ENCODE measurements at regions not wholly inside any gene's neighbourhood (a gene's known extent, or its start where the extent isn't known, plus 50 kb on each side); places are given as distances from the start of the nearest gene placed in this dataset.

DNA sequence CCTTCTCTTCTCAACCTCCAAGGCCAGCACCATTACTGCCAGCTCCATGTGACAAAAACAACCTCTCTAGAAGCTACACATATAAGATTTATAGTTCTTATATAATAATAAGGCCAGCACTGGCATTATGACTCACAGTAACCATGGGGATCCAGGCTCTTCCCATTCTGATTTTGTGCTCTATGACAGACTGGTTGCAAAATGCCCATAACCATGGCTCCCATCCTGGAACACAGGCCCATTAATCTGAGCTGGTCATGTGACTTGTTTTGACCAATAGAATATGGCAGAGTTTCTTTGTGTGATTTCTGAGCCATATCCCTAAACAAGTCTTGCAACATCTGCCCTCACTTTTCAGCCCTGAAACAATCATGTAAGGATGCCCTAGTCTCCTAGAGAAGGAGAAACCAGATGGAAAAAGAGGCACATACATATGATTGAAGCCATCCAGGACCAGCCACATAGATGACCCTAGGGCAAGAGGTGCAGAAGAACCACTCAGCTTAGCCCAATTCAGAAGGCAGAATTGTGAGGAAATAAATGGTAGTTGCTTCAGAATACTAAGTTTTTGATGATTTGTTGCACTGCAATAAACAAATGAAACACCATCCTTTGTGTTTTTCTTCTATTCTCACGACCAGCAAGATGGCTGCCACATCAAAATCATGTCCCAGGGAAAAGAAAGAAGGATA lies 173.9 kb downstream of the SUCLG1 start:
- H3K36me3 ChIP-seq (replicated peaks; ENCODE audit: insufficient read depth, low read length) = no peaks in the 10 kb centered on the region
- no peak overlapping the region for H3K4me2 ChIP-seq (ENCODE audit: low read depth, low read length)
- no peak overlapping the region for H3K9ac ChIP-seq (ENCODE audit: low read length)
- H3K79me2 ChIP-seq (ENCODE audit: low read length) = no peaks in the 10 kb centered on the region
- no peaks in the 10 kb centered on the region for H3K9me3 ChIP-seq (replicated peaks; ENCODE audit: insufficient read depth, low read length)
- no peaks in the 10 kb centered on the region for H3K9me2 ChIP-seq (replicated peaks; ENCODE audit: insufficient read depth, low read length)
- no peak for DNase-seq
- no peak overlapping the region for H2AFZ ChIP-seq (ENCODE audit: low read length)
- H3F3A ChIP-seq (ENCODE audit: insufficient read depth, low read length) = no peaks in the 10 kb centered on the region
- H4K20me1 ChIP-seq (ENCODE audit: insufficient read depth, low read length) = no peaks in the 10 kb centered on the region
- H3K4me1 ChIP-seq (ENCODE audit: low read length) = no peaks in the 10 kb centered on the region
- no peak overlapping the region for H3K4me3 ChIP-seq (ENCODE audit: low read length)
- H3K27me3 ChIP-seq (replicated peaks; ENCODE audit: insufficient read depth, low read length) = no peaks in the 10 kb centered on the region
- TF ChIP-seq EZH2phosphoT487 (IDR thresholded peaks at IDR 0.05; ENCODE audit: low read length) (no peak), EZH2 (optimal IDR thresholded peaks at IDR 0.05; ENCODE audit: low read depth, low read length) (no peak)
- TF ChIP-seq, protein P1, sequence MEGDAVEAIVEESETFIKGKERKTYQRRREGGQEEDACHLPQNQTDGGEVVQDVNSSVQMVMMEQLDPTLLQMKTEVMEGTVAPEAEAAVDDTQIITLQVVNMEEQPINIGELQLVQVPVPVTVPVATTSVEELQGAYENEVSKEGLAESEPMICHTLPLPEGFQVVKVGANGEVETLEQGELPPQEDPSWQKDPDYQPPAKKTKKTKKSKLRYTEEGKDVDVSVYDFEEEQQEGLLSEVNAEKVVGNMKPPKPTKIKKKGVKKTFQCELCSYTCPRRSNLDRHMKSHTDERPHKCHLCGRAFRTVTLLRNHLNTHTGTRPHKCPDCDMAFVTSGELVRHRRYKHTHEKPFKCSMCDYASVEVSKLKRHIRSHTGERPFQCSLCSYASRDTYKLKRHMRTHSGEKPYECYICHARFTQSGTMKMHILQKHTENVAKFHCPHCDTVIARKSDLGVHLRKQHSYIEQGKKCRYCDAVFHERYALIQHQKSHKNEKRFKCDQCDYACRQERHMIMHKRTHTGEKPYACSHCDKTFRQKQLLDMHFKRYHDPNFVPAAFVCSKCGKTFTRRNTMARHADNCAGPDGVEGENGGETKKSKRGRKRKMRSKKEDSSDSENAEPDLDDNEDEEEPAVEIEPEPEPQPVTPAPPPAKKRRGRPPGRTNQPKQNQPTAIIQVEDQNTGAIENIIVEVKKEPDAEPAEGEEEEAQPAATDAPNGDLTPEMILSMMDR (IDR thresholded peaks at IDR 0.05; ENCODE audit: low read length) = no peak
- H3K27ac ChIP-seq (ENCODE audit: low read length) = no peak overlapping the region

DNA sequence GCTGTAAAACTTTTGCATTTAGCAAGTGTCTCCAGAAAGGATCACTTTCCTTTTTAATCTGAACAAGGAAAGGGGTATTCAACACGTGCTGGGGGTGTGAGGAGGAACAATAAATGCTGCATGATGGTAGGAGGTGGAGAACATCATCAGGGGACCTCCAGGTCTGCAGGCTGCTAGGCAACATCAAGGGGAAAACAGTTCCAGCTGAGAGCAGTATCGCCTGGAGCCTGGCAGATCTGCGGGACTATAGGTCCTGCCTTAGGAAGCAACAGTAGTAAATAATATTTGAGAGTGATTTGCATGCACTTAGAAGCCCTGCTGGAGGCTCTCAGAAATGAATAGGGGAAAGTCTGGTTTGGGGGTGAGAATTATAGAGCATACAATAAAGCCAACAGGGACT lies 175.6 kb downstream of the SUCLG1 start:
- Histone ChIP-seq H2AFZ (ENCODE audit: low read length) (no peak overlapping the region), H3K79me2 (ENCODE audit: low read length) (no peaks in the 10 kb centered on the region)

DNA sequence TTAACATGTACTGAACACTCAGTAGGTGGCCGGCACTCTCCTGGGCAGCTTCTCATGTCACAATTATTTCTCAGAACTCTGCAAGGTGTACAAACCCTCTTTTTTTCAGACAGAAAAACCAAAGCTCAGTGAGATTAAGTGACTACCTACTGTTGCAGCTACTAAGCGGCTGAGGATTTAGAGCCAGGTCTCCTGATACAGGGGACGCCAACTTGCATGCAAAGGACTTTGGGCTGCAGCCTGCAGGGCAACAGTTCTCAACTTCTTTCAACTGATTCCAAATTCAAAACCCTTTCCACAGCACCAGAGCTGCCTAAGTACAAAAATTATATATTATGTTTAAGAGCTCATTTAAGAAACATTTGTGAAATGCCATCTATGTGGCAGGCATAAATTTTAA lies 177.6 kb downstream of the SUCLG1 start:
- Histone ChIP-seq H3F3A (ENCODE audit: insufficient read depth, low read length) (no peaks in the 10 kb centered on the region), H3K9me3 (replicated peaks; ENCODE audit: insufficient read depth, low read length) (no peaks in the 10 kb centered on the region), H4K20me1 (ENCODE audit: insufficient read depth, low read length) (no peaks in the 10 kb centered on the region), H3K27ac (ENCODE audit: low read length) (no peak overlapping the region), H3K4me3 (ENCODE audit: low read length) (no peak overlapping the region), H3K9me2 (replicated peaks; ENCODE audit: insufficient read depth, low read length) (no peaks in the 10 kb centered on the region), H3K36me3 (replicated peaks; ENCODE audit: insufficient read depth, low read length) (no peaks in the 10 kb centered on the region), H3K4me2 (ENCODE audit: low read depth, low read length) (no peak overlapping the region), H3K27me3 (replicated peaks; ENCODE audit: insufficient read depth, low read length) (no peaks in the 10 kb centered on the region), H3K4me1 (ENCODE audit: low read length) (no peaks in the 10 kb centered on the region), H3K79me2 (ENCODE audit: low read length) (no peaks in the 10 kb centered on the region), H2AFZ (ENCODE audit: low read length) (no peak overlapping the region), H3K9ac (ENCODE audit: low read length) (no peak overlapping the region)
- TF ChIP-seq, protein P1 (IDR thresholded peaks at IDR 0.05; ENCODE audit: low read length) = no peak
- TF ChIP-seq EZH2phosphoT487 (IDR thresholded peaks at IDR 0.05; ENCODE audit: low read length) (no peak), EZH2 (optimal IDR thresholded peaks at IDR 0.05; ENCODE audit: low read depth, low read length) (no peak)
- DNase-seq = no peak

More for the DNA sequence above, 175.6 kb downstream of the SUCLG1 start:
- Histone ChIP-seq H3K36me3 (replicated peaks; ENCODE audit: insufficient read depth, low read length) (no peaks in the 10 kb centered on the region), H3F3A (ENCODE audit: insufficient read depth, low read length) (no peaks in the 10 kb centered on the region), H3K9ac (ENCODE audit: low read length) (no peak overlapping the region), H4K20me1 (ENCODE audit: insufficient read depth, low read length) (no peaks in the 10 kb centered on the region), H3K4me3 (ENCODE audit: low read length) (no peak overlapping the region), H3K4me2 (ENCODE audit: low read depth, low read length) (no peak overlapping the region), H3K27me3 (replicated peaks; ENCODE audit: insufficient read depth, low read length) (no peaks in the 10 kb centered on the region), H3K4me1 (ENCODE audit: low read length) (no peaks in the 10 kb centered on the region), H3K27ac (ENCODE audit: low read length) (no peak overlapping the region), H3K9me2 (replicated peaks; ENCODE audit: insufficient read depth, low read length) (no peaks in the 10 kb centered on the region), H3K9me3 (replicated peaks; ENCODE audit: insufficient read depth, low read length) (no peaks in the 10 kb centered on the region)
- TF ChIP-seq EZH2phosphoT487 (IDR thresholded peaks at IDR 0.05; ENCODE audit: low read length) = no peak
- DNase-seq = no peak

DNA sequence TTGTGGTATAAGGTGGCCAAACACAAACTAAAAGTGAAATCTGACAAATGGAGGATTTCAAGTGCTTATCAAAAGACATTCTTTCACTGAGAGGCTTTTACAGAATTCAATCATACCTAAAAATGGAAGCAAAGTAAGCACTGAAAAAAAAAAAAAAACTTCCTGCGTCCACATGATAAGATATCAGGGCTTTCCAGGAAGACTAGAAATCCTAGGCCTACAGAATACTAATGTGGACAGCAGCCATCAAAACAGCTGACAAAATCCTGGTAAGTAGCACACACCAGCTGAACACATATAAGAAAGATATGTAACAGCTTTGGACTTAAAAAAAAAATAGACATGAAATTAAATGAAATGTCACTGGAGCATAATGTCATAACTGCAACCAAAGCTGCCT lies 178.2 kb downstream of the SUCLG1 start:
- H3K4me2 ChIP-seq (ENCODE audit: low read depth, low read length) = no peak overlapping the region
- H3K4me3 ChIP-seq (ENCODE audit: low read length) = no peak overlapping the region
- H3K4me1 ChIP-seq (ENCODE audit: low read length) = no peaks in the 10 kb centered on the region
- no peak overlapping the region for H3K27ac ChIP-seq (ENCODE audit: low read length)
- H4K20me1 ChIP-seq (ENCODE audit: insufficient read depth, low read length) = no peaks in the 10 kb centered on the region
- TF ChIP-seq, protein P1 (IDR thresholded peaks at IDR 0.05; ENCODE audit: low read length) = no peak
- TF ChIP-seq EZH2phosphoT487 (IDR thresholded peaks at IDR 0.05; ENCODE audit: low read length) (no peak), EZH2 (optimal IDR thresholded peaks at IDR 0.05; ENCODE audit: low read depth, low read length) (no peak)
- H3K79me2 ChIP-seq (ENCODE audit: low read length) = no peaks in the 10 kb centered on the region
- H3F3A ChIP-seq (ENCODE audit: insufficient read depth, low read length) = no peaks in the 10 kb centered on the region
- no peaks in the 10 kb centered on the region for H3K9me3 ChIP-seq (replicated peaks; ENCODE audit: insufficient read depth, low read length)
- no peak for DNase-seq
- no peak overlapping the region for H3K9ac ChIP-seq (ENCODE audit: low read length)
- no peaks in the 10 kb centered on the region for H3K36me3 ChIP-seq (replicated peaks; ENCODE audit: insufficient read depth, low read length)
- no peak overlapping the region for H2AFZ ChIP-seq (ENCODE audit: low read length)
- H3K9me2 ChIP-seq (replicated peaks; ENCODE audit: insufficient read depth, low read length) = no peaks in the 10 kb centered on the region
- no peaks in the 10 kb centered on the region for H3K27me3 ChIP-seq (replicated peaks; ENCODE audit: insufficient read depth, low read length)
